Left forelimb (tissue), 1 donor: ENCODE measurements at regions not wholly inside any gene's neighbourhood (a gene's known extent, or its start where the extent isn't known, plus 50 kb on each side); places are given as distances from the start of the nearest gene placed in this dataset.
"Not testable (repeated sequence)": the region's sequence is repeated elsewhere in the genome, so short reads cannot be mapped to it uniquely, and the experiment has no call there.

Experiments used
- DNase-seq: peaks from one replicate; pipeline ENCODE4 v3.0.0-alpha.2; 2018; ENCODE audit warnings: low spot score

DNA sequence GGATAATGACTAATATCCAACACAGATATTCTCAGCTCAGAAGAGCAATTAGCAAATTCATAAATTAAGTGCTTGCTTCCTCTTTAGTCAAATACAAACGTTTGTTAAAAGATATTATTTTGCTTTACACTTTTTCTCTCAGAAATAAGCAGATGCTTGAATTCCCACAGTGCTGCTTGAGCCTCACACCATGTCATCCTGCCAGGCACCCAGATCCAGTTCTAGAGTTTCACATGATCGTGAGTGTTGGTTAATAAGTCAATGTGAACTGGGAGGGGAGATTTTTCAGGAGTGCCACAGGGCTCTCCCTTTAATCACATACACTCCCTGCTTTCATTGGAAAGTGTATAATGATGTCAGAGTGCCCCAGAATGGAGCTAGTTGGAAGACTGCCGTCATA, 352.0 kb downstream of the OR4F29 start:
- DNase-seq, result not testable (repeated sequence)

DNA sequence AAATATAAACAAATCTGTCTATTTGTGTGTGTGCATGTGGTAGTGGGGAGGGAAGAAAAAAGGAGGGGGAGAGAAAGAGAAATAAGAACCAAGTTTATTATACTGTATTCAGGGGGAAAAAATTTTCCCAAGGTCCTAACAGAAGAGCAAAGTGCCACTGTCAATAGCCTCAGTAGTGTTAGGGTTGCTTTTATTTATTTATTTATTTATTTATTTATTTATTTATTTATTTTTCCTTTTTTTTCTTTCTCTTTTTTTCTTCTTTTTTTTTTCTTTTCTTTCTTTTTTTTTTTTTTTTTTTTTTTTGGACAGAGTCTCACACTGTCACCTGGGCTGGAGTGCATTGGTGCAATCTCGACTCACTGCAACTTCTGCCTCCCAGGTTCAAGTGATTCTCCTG, 352.7 kb downstream of the OR4F29 start:
- not testable (repeated sequence) for DNase-seq

DNA sequence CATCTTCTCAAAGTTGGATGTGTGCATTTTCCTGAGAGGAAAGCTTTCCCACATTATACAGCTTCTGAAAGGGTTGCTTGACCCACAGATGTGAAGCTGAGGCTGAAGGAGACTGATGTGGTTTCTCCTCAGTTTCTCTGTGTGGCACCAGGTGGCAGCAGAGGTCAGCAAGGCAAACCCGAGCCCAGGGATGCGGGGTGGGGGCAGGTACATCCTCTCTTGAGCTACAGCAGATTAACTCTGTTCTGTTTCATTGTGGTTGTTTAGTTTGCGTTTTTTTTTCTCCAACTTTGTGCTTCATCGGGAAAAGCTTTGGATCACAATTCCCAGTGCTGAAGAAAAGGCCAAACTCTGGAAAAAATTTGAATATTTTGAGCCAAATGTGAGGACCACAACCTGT, 360.2 kb downstream of the OR4F29 start:
- not testable (repeated sequence) for DNase-seq

DNA sequence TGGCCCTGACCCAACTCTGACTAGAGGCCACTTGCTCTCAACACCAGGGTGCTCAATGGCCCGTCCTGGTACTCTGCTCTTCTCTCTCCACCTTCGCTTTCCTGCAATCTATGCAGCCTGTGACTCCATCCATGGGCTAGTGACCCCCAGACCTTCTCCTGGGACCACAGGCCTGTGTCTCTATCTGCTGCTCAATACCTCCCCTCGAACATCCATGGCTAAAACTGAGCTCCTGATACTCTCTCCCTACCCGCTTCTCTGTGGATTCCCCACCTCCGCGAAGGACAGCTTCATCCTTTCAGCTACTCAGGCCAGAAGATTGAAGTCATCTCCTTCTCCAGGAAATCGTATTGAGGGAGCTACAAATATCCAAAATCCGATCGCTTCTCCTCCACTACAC, 363.4 kb downstream of the OR4F29 start:
- not testable (repeated sequence) for DNase-seq

DNA sequence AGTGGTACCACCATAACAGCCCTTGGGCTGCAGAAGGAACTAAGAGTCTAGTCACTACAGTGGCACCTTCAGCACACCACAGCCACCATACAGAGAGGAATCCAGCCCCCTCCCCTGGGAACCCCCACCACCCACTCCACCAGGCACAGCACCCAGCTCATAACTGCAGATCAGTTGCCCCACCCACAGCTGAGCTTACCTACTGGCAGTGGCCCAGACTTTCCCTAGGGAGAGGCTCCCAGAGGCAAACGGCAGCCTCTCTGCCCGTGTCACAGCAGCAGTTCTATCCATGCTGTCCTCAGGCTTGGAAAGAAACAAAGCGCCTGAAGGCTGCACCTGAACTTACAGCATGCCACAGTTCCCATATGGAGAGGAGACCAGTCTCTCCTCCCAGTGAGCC, 372.3 kb downstream of the OR4F29 start:
- not testable (repeated sequence) for DNase-seq

DNA sequence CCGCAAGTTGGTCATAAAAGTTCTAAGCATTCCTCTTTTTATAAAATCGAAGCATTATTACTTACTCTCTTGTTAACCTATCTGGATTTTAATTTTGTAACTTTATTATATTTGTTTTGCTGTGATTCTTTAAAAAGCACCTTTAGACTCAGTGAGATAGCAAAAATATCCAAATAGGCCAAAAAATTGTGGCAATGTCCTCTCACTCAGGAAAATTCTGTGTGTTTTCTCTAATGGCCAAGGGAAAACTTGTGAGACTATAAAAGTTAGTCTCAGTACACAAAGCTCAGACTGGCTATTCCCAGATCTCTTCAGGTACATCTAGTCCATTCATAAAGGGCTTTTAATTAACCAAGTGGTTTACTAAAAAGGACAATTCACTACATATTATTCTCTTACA, 386.4 kb downstream of the OR4F29 start, which contains the start of gene OR4F5:
OR4F5 (plus strand) TSS at position 301 of the 400 bp plus-strand sequence.
- DNase-seq, result not testable (repeated sequence)

DNA sequence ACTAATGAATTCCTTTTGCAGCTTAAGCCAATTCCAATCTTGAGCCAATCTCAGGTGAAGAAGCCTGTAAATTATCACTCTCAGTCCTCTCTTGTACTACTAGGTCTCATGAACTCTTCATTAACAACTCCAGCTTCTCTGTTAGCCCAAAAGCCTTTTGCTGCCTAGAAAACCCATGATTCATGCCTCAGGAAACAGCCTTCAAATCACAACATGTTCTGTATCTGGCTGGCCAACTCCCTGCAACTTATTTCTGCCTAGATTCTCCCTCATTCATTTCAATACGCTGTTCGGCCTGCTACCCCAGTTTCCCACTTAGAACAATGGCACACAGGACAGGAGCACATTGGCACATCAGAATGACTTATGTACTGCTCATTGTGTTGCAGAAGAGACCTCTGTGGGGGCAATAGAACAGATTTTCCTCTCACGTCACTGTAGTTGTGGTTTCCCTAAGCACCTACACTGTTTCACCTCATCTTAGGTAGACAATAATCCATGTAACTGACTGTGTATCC, 395.4 kb downstream of the OR4F29 start:
- not testable (repeated sequence) for DNase-seq

DNA sequence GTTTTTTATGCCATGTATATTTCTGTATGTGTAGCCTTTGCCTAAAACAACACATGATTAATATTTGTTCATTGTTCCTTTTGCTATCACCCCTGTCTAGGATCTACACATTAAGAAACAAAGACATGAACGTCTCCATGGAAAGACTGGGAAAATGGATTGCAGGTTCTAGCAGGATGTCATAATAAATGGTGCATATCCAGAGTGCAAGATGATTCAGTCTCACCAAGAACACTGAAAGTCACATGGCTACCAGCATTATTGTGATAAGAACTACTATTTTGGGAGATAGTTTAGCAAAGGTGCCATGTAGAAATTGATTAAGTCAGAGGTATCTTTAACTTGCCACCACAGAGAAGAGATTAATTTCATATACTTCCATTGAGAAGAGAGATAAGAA, 398.3 kb downstream of the OR4F29 start:
- not testable (repeated sequence) for DNase-seq

DNA sequence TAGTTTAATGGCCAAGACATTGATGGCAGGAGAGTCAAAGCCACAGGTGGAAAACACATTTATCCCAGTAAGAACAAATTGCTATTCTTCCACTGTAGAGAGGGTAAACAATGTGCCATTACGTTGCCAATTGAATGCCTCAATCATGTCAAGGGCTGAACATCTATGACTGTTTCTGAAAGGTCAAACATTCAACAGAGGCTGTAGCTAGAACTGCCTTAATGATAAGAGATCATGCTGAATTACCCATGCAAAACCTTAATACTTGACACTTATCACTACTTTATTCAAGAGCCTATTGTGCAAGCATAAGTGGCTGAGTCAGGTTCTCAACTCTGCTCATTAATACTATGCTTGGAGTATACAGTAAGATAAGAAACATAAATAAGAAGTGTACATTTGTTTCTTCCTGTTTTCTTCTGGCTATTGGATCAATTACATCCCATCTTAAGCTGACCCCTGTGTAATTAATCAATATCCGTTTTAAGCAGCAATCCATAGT, 409.5 kb downstream of the OR4F29 start:
- not testable (repeated sequence) for DNase-seq

DNA sequence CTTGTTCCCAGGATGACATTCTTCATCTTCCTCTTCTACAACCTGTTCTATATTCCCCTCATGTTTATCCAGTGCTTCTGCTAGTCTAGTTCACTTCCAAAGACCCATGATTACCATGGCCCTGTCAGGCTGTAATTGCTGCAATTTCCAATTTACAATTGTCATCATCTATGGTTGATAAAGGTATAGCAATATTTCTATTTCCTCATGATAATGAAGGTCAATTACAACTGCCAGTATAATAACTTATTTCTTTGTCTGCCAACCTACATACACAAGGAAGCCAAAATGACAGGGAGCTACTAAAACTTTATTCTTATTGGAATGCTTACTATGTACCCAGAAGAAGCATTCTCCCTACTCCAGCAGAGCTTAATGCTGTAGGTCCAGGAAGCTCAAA, 410.3 kb downstream of the OR4F29 start:
- DNase-seq, result not testable (repeated sequence)

DNA sequence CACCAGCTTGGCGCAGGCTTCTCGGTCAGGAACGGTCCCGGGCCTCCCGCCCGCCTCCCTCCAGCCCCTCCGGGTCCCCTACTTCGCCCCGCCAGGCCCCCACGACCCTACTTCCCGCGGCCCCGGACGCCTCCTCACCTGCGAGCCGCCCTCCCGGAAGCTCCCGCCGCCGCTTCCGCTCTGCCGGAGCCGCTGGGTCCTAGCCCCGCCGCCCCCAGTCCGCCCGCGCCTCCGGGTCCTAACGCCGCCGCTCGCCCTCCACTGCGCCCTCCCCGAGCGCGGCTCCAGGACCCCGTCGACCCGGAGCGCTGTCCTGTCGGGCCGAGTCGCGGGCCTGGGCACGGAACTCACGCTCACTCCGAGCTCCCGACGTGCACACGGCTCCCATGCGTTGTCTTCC, 422.3 kb downstream of the OR4F29 start:
- DNase-seq, result not testable (repeated sequence)

DNA sequence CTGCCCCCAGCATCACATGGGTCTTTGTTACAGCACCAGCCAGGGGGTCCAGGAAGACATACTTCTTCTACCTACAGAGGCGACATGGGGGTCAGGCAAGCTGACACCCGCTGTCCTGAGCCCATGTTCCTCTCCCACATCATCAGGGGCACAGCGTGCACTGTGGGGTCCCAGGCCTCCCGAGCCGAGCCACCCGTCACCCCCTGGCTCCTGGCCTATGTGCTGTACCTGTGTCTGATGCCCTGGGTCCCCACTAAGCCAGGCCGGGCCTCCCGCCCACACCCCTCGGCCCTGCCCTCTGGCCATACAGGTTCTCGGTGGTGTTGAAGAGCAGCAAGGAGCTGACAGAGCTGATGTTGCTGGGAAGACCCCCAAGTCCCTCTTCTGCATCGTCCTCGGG, 434.2 kb downstream of the OR4F29 start:
- not testable (repeated sequence) for DNase-seq

DNA sequence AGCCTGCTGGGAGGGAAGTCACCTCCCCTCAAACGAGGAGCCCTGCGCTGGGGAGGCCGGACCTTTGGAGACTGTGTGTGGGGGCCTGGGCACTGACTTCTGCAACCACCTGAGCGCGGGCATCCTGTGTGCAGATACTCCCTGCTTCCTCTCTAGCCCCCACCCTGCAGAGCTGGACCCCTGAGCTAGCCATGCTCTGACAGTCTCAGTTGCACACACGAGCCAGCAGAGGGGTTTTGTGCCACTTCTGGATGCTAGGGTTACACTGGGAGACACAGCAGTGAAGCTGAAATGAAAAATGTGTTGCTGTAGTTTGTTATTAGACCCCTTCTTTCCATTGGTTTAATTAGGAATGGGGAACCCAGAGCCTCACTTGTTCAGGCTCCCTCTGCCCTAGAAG, 435.5 kb downstream of the OR4F29 start:
- DNase-seq, result not testable (repeated sequence)

DNA sequence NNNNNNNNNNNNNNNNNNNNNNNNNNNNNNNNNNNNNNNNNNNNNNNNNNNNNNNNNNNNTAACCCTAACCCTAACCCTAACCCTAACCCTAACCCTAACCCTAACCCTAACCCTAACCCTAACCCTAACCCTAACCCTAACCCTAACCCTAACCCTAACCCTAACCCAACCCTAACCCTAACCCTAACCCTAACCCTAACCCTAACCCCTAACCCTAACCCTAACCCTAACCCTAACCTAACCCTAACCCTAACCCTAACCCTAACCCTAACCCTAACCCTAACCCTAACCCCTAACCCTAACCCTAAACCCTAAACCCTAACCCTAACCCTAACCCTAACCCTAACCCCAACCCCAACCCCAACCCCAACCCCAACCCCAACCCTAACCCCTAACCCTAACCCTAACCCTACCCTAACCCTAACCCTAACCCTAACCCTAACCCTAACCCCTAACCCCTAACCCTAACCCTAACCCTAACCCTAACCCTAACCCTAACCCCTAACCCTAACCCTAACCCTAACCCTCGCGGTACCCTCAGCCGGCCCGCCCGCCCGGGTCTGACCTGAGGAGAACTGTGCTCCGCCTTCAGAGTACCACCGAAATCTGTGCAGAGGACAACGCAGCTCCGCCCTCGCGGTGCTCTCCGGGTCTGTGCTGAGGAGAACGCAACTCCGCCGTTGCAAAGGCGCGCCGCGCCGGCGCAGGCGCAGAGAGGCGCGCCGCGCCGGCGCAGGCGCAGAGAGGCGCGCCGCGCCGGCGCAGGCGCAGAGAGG, 441.3 kb downstream of the OR4F29 start:
- not testable (repeated sequence) for DNase-seq
